Sigmoid colon (tissue), 6 donors: ENCODE measurements at regions not wholly inside any gene's neighbourhood (a gene's known extent, or its start where the extent isn't known, plus 50 kb on each side); places are given as distances from the start of the nearest gene placed in this dataset.

Source experiments
- DNase-seq: peaks from one replicate; pipeline ENCODE4 v3.0.0-alpha.2; 2019
- H3K27ac ChIP-seq, 4 donors: fragments of 200-600 bp; sonication (generic); one replicate each; pipeline ENCODE4 v1.5.1; 2016 to 2019; ENCODE audit warnings: mild to moderate bottlenecking in 1 of 4
- H3K27me3 ChIP-seq, 3 donors: fragments of 200-600 bp; sonication (generic); one replicate each; pipeline ENCODE4 v1.5.1; 2019; ENCODE audit warnings: mild to moderate bottlenecking in 1 of 3
- H3K36me3 ChIP-seq, 4 donors: fragments of 200-600 bp; sonication (generic); one replicate each; pipeline ENCODE4 v1.5.1; 2016 to 2019
- H3K4me1 ChIP-seq, 4 donors: fragments of 200-600 bp; sonication (generic); one replicate each; pipeline ENCODE4 v1.5.1; 2017 to 2019
- H3K4me3 ChIP-seq, 4 donors: fragments of 200-600 bp; sonication (generic); one replicate each; pipeline ENCODE4 v1.5.1; 2017 to 2019; ENCODE audit warnings: mild to moderate bottlenecking in 2 of 4, moderate library complexity in 1 of 4
- H3K9me3 ChIP-seq, 4 donors: fragments of 200-600 bp in 3 of 4; sonication (generic) in 3 of 4; one replicate each; pipeline versions ENCODE4 v1.5.1 to v1.6.1; 2013 to 2019
- CTCF ChIP-seq, 4 experiments: fragments of 450-650 bp in 3 of 4; fragments of 200-600 bp in 1 of 4; IDR thresholded peaks; one replicate each; pipeline ENCODE4 v1.5.1; 2016 to 2019; ENCODE audit warnings: antibody characterized with exemption in 4 of 4, mild to moderate bottlenecking in 3 of 4, moderate library complexity in 2 of 4
- EP300 ChIP-seq, 4 donors: sonication (generic); formaldehyde crosslinking; IDR thresholded peaks; one replicate each; pipeline ENCODE4 v1.6.1; 2017; ENCODE audit warnings: antibody characterized with exemption in 4 of 4
- POLR2A ChIP-seq, 2 donors: fragments of 450-650 bp; IDR thresholded peaks; one replicate each; pipeline ENCODE4 v1.6.1; 2016; ENCODE audit warnings: antibody characterized with exemption in 2 of 2, mild to moderate bottlenecking in 2 of 2, moderate library complexity in 2 of 2
- POLR2AphosphoS5 ChIP-seq, 4 donors: sonication (generic); formaldehyde crosslinking; IDR thresholded peaks; one replicate each; pipeline ENCODE4 v1.6.1; 2017; ENCODE audit warnings: antibody characterized with exemption in 4 of 4
- WGBS, 2 donors: extraction: QIAGEN DNeasy Blood & Tissue Kit; methylation state at CpG; one replicate each; pipeline ENCODE4 v1.1.7; 2013; 5-methylcytosine and 5-hydroxymethylcytosine counted together
- intact Hi-C: fragments of 100-400 bp; cut with DNase I; formaldehyde crosslinking; loops from one replicate; pipeline ENCODE4 v1.15.1; 2023
- donor health status: healthy with polysubstance abuse.
- donor health status: healthy.

GRCh38 chr11:70624598-70624993 is 226.3 kb downstream of the CTTN start:
- no peak overlapping the region for H3K27ac ChIP-seq
- DNase-seq: no peak
- H3K36me3 ChIP-seq: no peaks in the 10 kb centered on the region
- H3K9me3 ChIP-seq: no peaks in the 10 kb centered on the region
- intact Hi-C loops: no loop called here
- H3K4me3 ChIP-seq: no peak overlapping the region
- TF ChIP-seq POLR2A (IDR thresholded peaks at IDR 0.05) (no peak), CTCF (IDR thresholded peaks at IDR 0.05) (no peak), EP300 (IDR thresholded peaks at IDR 0.05) (no peak), POLR2AphosphoS5 (IDR thresholded peaks at IDR 0.05) (no peak)
- 74 to 76% methylated on average over 10 of the region's 10 CpGs for WGBS, 2 donors
- H3K4me1 ChIP-seq: peaks cover 0 to 9% (median 0%) of the 10 kb centered on the region in 4 donors
- no peaks in the 10 kb centered on the region for H3K27me3 ChIP-seq

GRCh38 chr11:70625051-70625450 is 226.7 kb downstream of the CTTN start:
- H3K4me1 ChIP-seq: peaks cover 0 to 9% (median 0%) of the 10 kb centered on the region in 4 donors
- TF ChIP-seq EP300 (IDR thresholded peaks at IDR 0.05) (no peak), POLR2AphosphoS5 (IDR thresholded peaks at IDR 0.05) (no peak), POLR2A (IDR thresholded peaks at IDR 0.05) (no peak), CTCF (IDR thresholded peaks at IDR 0.05) (no peak)
- 81 to 86% methylated on average over 7 of the region's 7 CpGs for WGBS, 2 donors
- intact Hi-C loops: no loop called here
- no peaks in the 10 kb centered on the region for H3K27me3 ChIP-seq
- no peaks in the 10 kb centered on the region for H3K9me3 ChIP-seq
- no peak overlapping the region for H3K4me3 ChIP-seq
- H3K27ac ChIP-seq: no peak overlapping the region
- DNase-seq: no peak
- H3K36me3 ChIP-seq: no peaks in the 10 kb centered on the region

- Histone ChIP-seq H3K27ac (no peak overlapping the region), H3K4me1 (peaks cover 0 to 9% (median 0%) of the 10 kb centered on the region in 4 donors), H3K27me3 (no peaks in the 10 kb centered on the region), H3K4me3 (no peak overlapping the region), H3K9me3 (no peaks in the 10 kb centered on the region), H3K36me3 (no peaks in the 10 kb centered on the region)
- intact Hi-C loops: no loop called here
- WGBS, 2 donors: 74 to 87% methylated on average over 20 of the region's 20 CpGs
- DNase-seq: no peak
- no peak for TF ChIP-seq CTCF (IDR thresholded peaks at IDR 0.05)
- no peak for TF ChIP-seq POLR2A (IDR thresholded peaks at IDR 0.05)
- TF ChIP-seq POLR2AphosphoS5 (IDR thresholded peaks at IDR 0.05): no peak
- no peak for TF ChIP-seq EP300 (IDR thresholded peaks at IDR 0.05)
Measured at GRCh38 chr11:70625582-70626518, 227.5 kb downstream of the CTTN start.

GRCh38 chr11:70627219-70627618 is 228.9 kb downstream of the CTTN start:
- Histone ChIP-seq H3K36me3 (no peaks in the 10 kb centered on the region), H3K4me1 (peaks cover 0 to 9% (median 0%) of the 10 kb centered on the region in 4 donors), H3K27me3 (no peaks in the 10 kb centered on the region), H3K27ac (no peak overlapping the region), H3K9me3 (no peaks in the 10 kb centered on the region), H3K4me3 (no peak overlapping the region)
- TF ChIP-seq POLR2A (IDR thresholded peaks at IDR 0.05): no peak
- no peak for TF ChIP-seq POLR2AphosphoS5 (IDR thresholded peaks at IDR 0.05)
- DNase-seq: no peak
- WGBS, 2 donors: 23 to 64% methylated on average over 8 of the region's 8 CpGs
- intact Hi-C loops: no loop called here

- no peak for TF ChIP-seq CTCF (IDR thresholded peaks at IDR 0.05)
- no peak for TF ChIP-seq POLR2AphosphoS5 (IDR thresholded peaks at IDR 0.05)
- no peak for TF ChIP-seq EP300 (IDR thresholded peaks at IDR 0.05)
- TF ChIP-seq POLR2A (IDR thresholded peaks at IDR 0.05): no peak
- intact Hi-C loops: no loop called here
- H3K27me3 ChIP-seq: no peaks in the 10 kb centered on the region
- peaks cover 0 to 9% (median 0%) of the 10 kb centered on the region in 4 donors for H3K4me1 ChIP-seq
- no peak overlapping the region for H3K27ac ChIP-seq
- no peaks in the 10 kb centered on the region for H3K36me3 ChIP-seq
- H3K4me3 ChIP-seq: no peak overlapping the region
- WGBS, 2 donors: 68 to 78% methylated on average over 19 of the region's 19 CpGs
- DNase-seq: no peak
- no peaks in the 10 kb centered on the region for H3K9me3 ChIP-seq
Measured at GRCh38 chr11:70628176-70628854, 230.0 kb downstream of the CTTN start.
